Astrocyte (in vitro differentiated cells and primary cell): ENCODE measurements at regions not wholly inside any gene's neighbourhood (a gene's known extent, or its start where the extent isn't known, plus 50 kb on each side); places are given as distances from the start of the nearest gene placed in this dataset.
"Not testable (repeated sequence)": the region's sequence is repeated elsewhere in the genome, so short reads cannot be mapped to it uniquely, and the experiment has no call there.

Experiments used
- DNase-seq: peaks from one replicate; pipeline ENCODE4 v3.0.0-alpha.2; 2010; ENCODE audit warnings: low read depth
- FAIRE-seq: peaks from 2 replicates; lab custom pipeline; 2011; peaks lifted over from hg19 to GRCh38; lab: Jason Lieb, UNC
- H2AFZ ChIP-seq: 2 replicates; pipeline ENCODE4 v1.6.0; 2012; ENCODE audit warnings: low read depth, low read length, inconsistent platforms
- H3K27ac ChIP-seq: 2 replicates; pipeline ENCODE4 v1.5.1; 2011; ENCODE audit warnings: low read depth, low read length, inconsistent platforms
- H3K27me3 ChIP-seq: 2 replicates; pipeline ENCODE4 v1.6.0; 2011; ENCODE audit warnings: low read length, inconsistent platforms; ENCODE audit not compliant: insufficient read depth
- H3K36me3 ChIP-seq: 2 replicates; pipeline ENCODE4 v1.5.1; 2011; ENCODE audit warnings: low read length, inconsistent platforms; ENCODE audit not compliant: insufficient read depth
- H3K4me1 ChIP-seq: 2 replicates; pipeline ENCODE4 v1.5.1; 2011; ENCODE audit warnings: low read length, inconsistent platforms; ENCODE audit not compliant: insufficient read depth
- H3K4me2 ChIP-seq: 2 replicates; pipeline ENCODE4 v1.6.0; 2012; ENCODE audit warnings: low read length, inconsistent platforms
- H3K4me3 ChIP-seq: 2 replicates; pipeline ENCODE4 v1.5.1; 2011; ENCODE audit warnings: low read depth, mild to moderate bottlenecking, low read length, inconsistent platforms; ENCODE audit not compliant: insufficient read depth
- H3K79me2 ChIP-seq: 2 replicates; pipeline ENCODE4 v1.6.0; 2012; ENCODE audit warnings: mild to moderate bottlenecking, low read length, inconsistent platforms; ENCODE audit not compliant: insufficient read depth
- H3K9ac ChIP-seq: 2 replicates; pipeline ENCODE4 v1.6.0; 2012; ENCODE audit warnings: mild to moderate bottlenecking, low read length, inconsistent platforms
- H3K9me3 ChIP-seq: 2 replicates; pipeline ENCODE4 v1.5.1; 2012; ENCODE audit warnings: low read depth, mild to moderate bottlenecking, low read length, inconsistent platforms; ENCODE audit not compliant: insufficient read depth
- H4K20me1 ChIP-seq: 2 replicates; pipeline ENCODE4 v1.6.0; 2012; ENCODE audit warnings: low read length, inconsistent platforms; ENCODE audit not compliant: insufficient read depth
- H3K27ac Mint-ChIP-seq: one replicate; pipeline ENCODE4 v1.8.0; 2021; ENCODE audit warnings: mild to moderate bottlenecking, mixed read lengths; ENCODE audit not compliant: unreplicated experiment
- H3K27me3 Mint-ChIP-seq: one replicate; pipeline ENCODE4 v1.8.0; 2021; ENCODE audit warnings: low read depth, mixed read lengths; ENCODE audit not compliant: unreplicated experiment
- H3K36me3 Mint-ChIP-seq: one replicate; pipeline ENCODE4 v1.8.0; 2021; ENCODE audit warnings: low read depth, mixed read lengths; ENCODE audit not compliant: unreplicated experiment
- H3K4me1 Mint-ChIP-seq: one replicate; pipeline ENCODE4 v1.8.0; 2021; ENCODE audit warnings: low read depth, mixed read lengths; ENCODE audit not compliant: unreplicated experiment
- H3K4me3 Mint-ChIP-seq: one replicate; pipeline ENCODE4 v1.8.0; 2021; ENCODE audit warnings: mild to moderate bottlenecking, moderate library complexity, mixed read lengths; ENCODE audit not compliant: unreplicated experiment
- H3K9me3 Mint-ChIP-seq: one replicate; pipeline ENCODE4 v1.8.0; 2021; ENCODE audit warnings: mild to moderate bottlenecking, mixed read lengths; ENCODE audit not compliant: unreplicated experiment
- CTCF ChIP-seq: IDR thresholded peaks from 2 replicates; pipeline ENCODE4 v1.5.1; 2011; ENCODE audit warnings: low read depth, mild to moderate bottlenecking, inconsistent platforms, low read length, moderate library complexity; ENCODE audit not compliant: insufficient read depth

GRCh38 chr11:67847896-67848875, 155.7 kb downstream of the UNC93B1 start:
- H3K9me3 Mint-ChIP-seq, H3K27me3 ChIP-seq, H4K20me1 ChIP-seq, H3K4me2 ChIP-seq, H3K9ac ChIP-seq, H3K9me3 ChIP-seq, H3K27me3 Mint-ChIP-seq, H3K27ac ChIP-seq, DNase-seq, H3K36me3 ChIP-seq, H3K4me3 Mint-ChIP-seq, H3K79me2 ChIP-seq, H3K4me1 ChIP-seq, FAIRE-seq, H3K4me3 ChIP-seq, H3K27ac Mint-ChIP-seq, H3K36me3 Mint-ChIP-seq, H2AFZ ChIP-seq: not testable (repeated sequence)
- H3K4me1 Mint-ChIP-seq = peaks cover 19% of the 10 kb centered on the region
- peak; percentile 33 for TF ChIP-seq CTCF

GRCh38 chr11:67846303-67846702, 157.6 kb downstream of the UNC93B1 start:
- not testable (repeated sequence) for H3K36me3 ChIP-seq, H3K4me2 ChIP-seq, FAIRE-seq, H3K27me3 ChIP-seq, H3K27ac Mint-ChIP-seq, H2AFZ ChIP-seq, H3K27ac ChIP-seq, H4K20me1 ChIP-seq, H3K4me3 Mint-ChIP-seq, H3K4me3 ChIP-seq, H3K9ac ChIP-seq, H3K9me3 Mint-ChIP-seq, H3K4me1 ChIP-seq, H3K9me3 ChIP-seq, H3K36me3 Mint-ChIP-seq, H3K79me2 ChIP-seq, DNase-seq
- H3K27me3 Mint-ChIP-seq = peaks cover 16% of the 10 kb centered on the region
- peaks cover 12% of the 10 kb centered on the region for H3K4me1 Mint-ChIP-seq

- H3K9me3 ChIP-seq, H3K4me1 ChIP-seq, H3K4me3 Mint-ChIP-seq, H3K4me3 ChIP-seq, H2AFZ ChIP-seq, H3K9me3 Mint-ChIP-seq, H3K27ac ChIP-seq, H3K27ac Mint-ChIP-seq, H3K79me2 ChIP-seq, H4K20me1 ChIP-seq, H3K36me3 Mint-ChIP-seq, FAIRE-seq, H3K36me3 ChIP-seq, H3K4me2 ChIP-seq, H3K4me1 Mint-ChIP-seq, DNase-seq, H3K9ac ChIP-seq, H3K27me3 ChIP-seq: not testable (repeated sequence)
- peaks cover 22% of the 10 kb centered on the region for H3K27me3 Mint-ChIP-seq
These were observed 158.6 kb downstream of the UNC93B1 start for GRCh38 chr11:67845296-67845695.

GRCh38 chr11:67840599-67840998, 163.3 kb downstream of the UNC93B1 start:
- DNase-seq, H3K9me3 Mint-ChIP-seq, FAIRE-seq, H3K9ac ChIP-seq, H3K4me1 Mint-ChIP-seq, H2AFZ ChIP-seq, H3K27ac ChIP-seq, H4K20me1 ChIP-seq, H3K36me3 ChIP-seq, H3K4me2 ChIP-seq, H3K27me3 ChIP-seq, H3K4me1 ChIP-seq, H3K27ac Mint-ChIP-seq, H3K9me3 ChIP-seq, H3K4me3 Mint-ChIP-seq, H3K79me2 ChIP-seq, H3K4me3 ChIP-seq, H3K36me3 Mint-ChIP-seq: not testable (repeated sequence)
- H3K27me3 Mint-ChIP-seq = peaks cover 17% of the 10 kb centered on the region

- FAIRE-seq, H3K9me3 Mint-ChIP-seq, H3K79me2 ChIP-seq: not testable (repeated sequence)
These were observed 155.7 kb upstream of the ALDH3B2 start for GRCh38 chr11:67830152-67830551.

More at GRCh38 chr11:67830152-67830551, 155.7 kb upstream of the ALDH3B2 start:
- H3K27ac Mint-ChIP-seq, H3K27ac ChIP-seq, H3K9ac ChIP-seq, H3K4me1 ChIP-seq, DNase-seq, H3K4me2 ChIP-seq, H3K36me3 Mint-ChIP-seq, H3K4me1 Mint-ChIP-seq, H3K27me3 ChIP-seq, H4K20me1 ChIP-seq, H3K4me3 ChIP-seq, H3K4me3 Mint-ChIP-seq, H3K36me3 ChIP-seq, H2AFZ ChIP-seq, H3K9me3 ChIP-seq: not testable (repeated sequence)
- peaks cover 27% of the 10 kb centered on the region for H3K27me3 Mint-ChIP-seq
